ENCODE measurements at regions not wholly inside any gene's neighbourhood (a gene's known extent, or its start where the extent isn't known, plus 50 kb on each side); places are given as distances from the start of the nearest gene placed in this dataset.

DNA sequence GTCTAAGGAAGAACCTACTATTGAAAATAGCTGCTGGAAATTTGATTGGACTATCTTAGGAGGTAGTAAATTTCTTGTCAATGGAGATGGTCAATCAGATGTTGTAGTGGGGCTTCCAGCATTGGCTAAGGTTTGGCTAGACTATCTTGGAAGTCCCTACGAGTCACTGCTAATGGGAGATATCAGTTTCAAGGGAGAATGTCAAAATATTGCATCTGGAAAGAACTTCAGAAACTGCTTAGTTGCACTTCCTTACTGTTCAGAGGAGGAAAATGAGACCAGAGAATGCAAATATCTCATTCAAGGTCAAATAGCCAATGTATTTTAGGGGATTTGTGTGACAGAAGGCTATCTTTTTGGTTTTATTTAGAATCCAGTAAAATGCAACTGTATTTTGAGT is 53.5 kb upstream of the CCN2 start:
- ChIA-PET RAD21 (ENCODE audit: low non-redundant PET in 1 of 2, low total read pairs in 2 of 2, uncharacterized antibody in 2 of 2, unreplicated experiment in 2 of 2) (no interaction called here), CTCF (no interaction called here), POLR2A (no interaction called here)
- Histone ChIP-seq H3K27me3 (ENCODE audit: insufficient read depth, low read length) (no peaks in the 10 kb centered on the region), H3K79me2 (ENCODE audit: insufficient read depth, low read length) (no peaks in the 10 kb centered on the region), H3K9ac (ENCODE audit: low read length) (no peak overlapping the region), H3K27ac (ENCODE audit: low read depth, low read length) (no peak overlapping the region), H2AFZ (ENCODE audit: low read depth, low read length, poor library complexity, severe bottlenecking) (no peak overlapping the region), H3K4me2 (ENCODE audit: low read length) (no peak overlapping the region), H3K9me2 (ENCODE audit: insufficient read depth) (no peaks in the 10 kb centered on the region), H4K20me1 (ENCODE audit: insufficient read depth) (no peaks in the 10 kb centered on the region), H3K9me3 (ENCODE audit: control insufficient read depth in 1 of 2, insufficient read depth in 1 of 2, low read depth in 1 of 2, low read length in 2 of 2) (peaks cover 4% of the 10 kb centered on the region in 2 experiments; a peak in 1 of 4 replicates), H3K4me3 (replicated peaks in 1 of 2; ENCODE audit: low read depth in 1 of 2, low read length in 2 of 2) (no peak overlapping the region), H3K36me3 (ENCODE audit: control insufficient read depth in 1 of 2, insufficient read depth in 2 of 2, low read length in 2 of 2) (no peaks in the 10 kb centered on the region), H3K4me1 (ENCODE audit: control insufficient read depth in 1 of 2, insufficient read depth in 2 of 2, low read length in 2 of 2) (no peaks in the 10 kb centered on the region)
- TF ChIP-seq POLR2AphosphoS5 (IDR thresholded peaks at IDR 0.05; ENCODE audit: low read depth, low read length) (no peak), ELF1 (IDR thresholded peaks at IDR 0.05; ENCODE audit: borderline replicate concordance, low read depth) (no peak), EZH2phosphoT487 (IDR thresholded peaks at IDR 0.05; ENCODE audit: borderline replicate concordance) (no peak), ZFX (IDR thresholded peaks at IDR 0.05) (no peak)
- TF ChIP-seq, protein P1, sequence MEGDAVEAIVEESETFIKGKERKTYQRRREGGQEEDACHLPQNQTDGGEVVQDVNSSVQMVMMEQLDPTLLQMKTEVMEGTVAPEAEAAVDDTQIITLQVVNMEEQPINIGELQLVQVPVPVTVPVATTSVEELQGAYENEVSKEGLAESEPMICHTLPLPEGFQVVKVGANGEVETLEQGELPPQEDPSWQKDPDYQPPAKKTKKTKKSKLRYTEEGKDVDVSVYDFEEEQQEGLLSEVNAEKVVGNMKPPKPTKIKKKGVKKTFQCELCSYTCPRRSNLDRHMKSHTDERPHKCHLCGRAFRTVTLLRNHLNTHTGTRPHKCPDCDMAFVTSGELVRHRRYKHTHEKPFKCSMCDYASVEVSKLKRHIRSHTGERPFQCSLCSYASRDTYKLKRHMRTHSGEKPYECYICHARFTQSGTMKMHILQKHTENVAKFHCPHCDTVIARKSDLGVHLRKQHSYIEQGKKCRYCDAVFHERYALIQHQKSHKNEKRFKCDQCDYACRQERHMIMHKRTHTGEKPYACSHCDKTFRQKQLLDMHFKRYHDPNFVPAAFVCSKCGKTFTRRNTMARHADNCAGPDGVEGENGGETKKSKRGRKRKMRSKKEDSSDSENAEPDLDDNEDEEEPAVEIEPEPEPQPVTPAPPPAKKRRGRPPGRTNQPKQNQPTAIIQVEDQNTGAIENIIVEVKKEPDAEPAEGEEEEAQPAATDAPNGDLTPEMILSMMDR (IDR thresholded peaks at IDR 0.05 in 2 of 3, conservative IDR thresholded peaks at IDR 0.05 in 1 of 3; ENCODE audit: borderline replicate concordance in 1 of 3, insufficient read depth in 1 of 3, low read depth in 2 of 3, low read length in 2 of 3), result no peak
- DNase-seq (ENCODE audit: low read depth, low spot score), result no peak
- BruUV-seq (replicated peaks), result no TSS peak
- intact Hi-C loops (cut with micrococcal nuclease), result no loop called here
- ATAC-seq, result no peak

DNA sequence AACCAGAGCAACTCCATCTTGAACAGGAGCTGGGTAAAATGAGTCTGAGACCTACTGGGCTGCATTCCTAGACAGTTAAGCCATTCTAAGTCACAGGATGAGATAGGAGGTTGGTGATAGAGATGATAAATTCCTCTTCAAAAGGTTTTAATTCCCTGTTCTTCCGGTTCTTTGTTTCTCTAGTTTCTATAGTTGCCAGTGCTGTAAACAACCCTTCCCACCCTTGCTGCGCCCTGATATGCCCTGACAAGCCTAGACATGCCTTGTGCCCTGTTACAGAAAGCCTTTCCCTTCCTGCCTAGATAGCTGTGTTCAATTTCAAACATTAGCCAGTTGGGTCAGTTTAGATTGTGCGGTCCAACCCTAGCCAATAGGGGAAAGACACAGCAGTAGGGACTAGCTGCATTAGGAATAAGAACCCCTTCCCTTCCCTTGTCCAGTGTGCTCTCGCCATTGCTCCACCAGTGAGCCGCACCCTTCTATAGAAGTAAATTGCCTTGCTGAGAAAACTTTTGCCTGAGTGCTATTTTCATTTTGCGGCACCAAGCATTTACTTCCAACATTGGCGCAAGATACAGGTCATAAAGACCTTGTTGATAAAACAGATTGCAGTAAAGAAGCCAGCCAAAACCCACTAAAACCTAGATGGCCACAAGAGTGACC is 52.5 kb upstream of the CCN2 start:
- H3K9me3 ChIP-seq (ENCODE audit: control insufficient read depth in 1 of 2, insufficient read depth in 1 of 2, low read depth in 1 of 2, low read length in 2 of 2), result peaks cover 4% of the 10 kb centered on the region in 2 experiments; a peak in 1 of 4 replicates
- intact Hi-C loops (cut with micrococcal nuclease), result no loop called here
- no TSS peak for BruUV-seq (replicated peaks)
- no peak overlapping the region for H2AFZ ChIP-seq (ENCODE audit: low read depth, low read length, poor library complexity, severe bottlenecking)
- no peaks in the 10 kb centered on the region for H3K4me1 ChIP-seq (ENCODE audit: control insufficient read depth in 1 of 2, insufficient read depth in 2 of 2, low read length in 2 of 2)
- DNase-seq (ENCODE audit: low read depth, low spot score) (no peak), ATAC-seq (no peak)
- H3K79me2 ChIP-seq (ENCODE audit: insufficient read depth, low read length), result no peaks in the 10 kb centered on the region
- H3K27ac ChIP-seq (ENCODE audit: low read depth, low read length), result no peak overlapping the region
- no peaks in the 10 kb centered on the region for H3K9me2 ChIP-seq (ENCODE audit: insufficient read depth)
- RAD21 ChIA-PET (ENCODE audit: low non-redundant PET in 1 of 2, low total read pairs in 2 of 2, uncharacterized antibody in 2 of 2, unreplicated experiment in 2 of 2), result no interaction called here
- TF ChIP-seq, protein P2, sequence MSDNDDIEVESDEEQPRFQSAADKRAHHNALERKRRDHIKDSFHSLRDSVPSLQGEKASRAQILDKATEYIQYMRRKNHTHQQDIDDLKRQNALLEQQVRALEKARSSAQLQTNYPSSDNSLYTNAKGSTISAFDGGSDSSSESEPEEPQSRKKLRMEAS (IDR thresholded peaks at IDR 0.05), result no peak
- TF ChIP-seq SP1 (IDR thresholded peaks at IDR 0.05; ENCODE audit: low read depth), result no peak
- no peak for TF ChIP-seq ELF1 (IDR thresholded peaks at IDR 0.05; ENCODE audit: borderline replicate concordance, low read depth)
- TF ChIP-seq YY1 (IDR thresholded peaks at IDR 0.05; ENCODE audit: extremely low read depth, insufficient replicate concordance, low read depth, low read length), result no peak
- no peak for TF ChIP-seq ZNF274 (IDR thresholded peaks at IDR 0.05; ENCODE audit: low read depth, low read length)
- no peak for TF ChIP-seq SRF (IDR thresholded peaks at IDR 0.05; ENCODE audit: low read depth)
- TF ChIP-seq JUND (IDR thresholded peaks at IDR 0.05), result no peak
- TF ChIP-seq, protein P3, sequence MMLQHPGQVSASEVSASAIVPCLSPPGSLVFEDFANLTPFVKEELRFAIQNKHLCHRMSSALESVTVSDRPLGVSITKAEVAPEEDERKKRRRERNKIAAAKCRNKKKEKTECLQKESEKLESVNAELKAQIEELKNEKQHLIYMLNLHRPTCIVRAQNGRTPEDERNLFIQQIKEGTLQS (IDR thresholded peaks at IDR 0.05), result no peak
- no peak for TF ChIP-seq FOSL1 (IDR thresholded peaks at IDR 0.05; ENCODE audit: low read depth)
- no peak for TF ChIP-seq EGR1 (IDR thresholded peaks at IDR 0.05; ENCODE audit: low read depth)
- TF ChIP-seq CBX3 (IDR thresholded peaks at IDR 0.05; ENCODE audit: low read depth), result no peak
- no peak for TF ChIP-seq ZFX (IDR thresholded peaks at IDR 0.05)
- no peak for TF ChIP-seq TCF7L2 (IDR thresholded peaks at IDR 0.05; ENCODE audit: borderline replicate concordance, extremely low read depth, insufficient read depth, insufficient read length)
- no peaks in the 10 kb centered on the region for H4K20me1 ChIP-seq (ENCODE audit: insufficient read depth)
- no peak overlapping the region for H3K9ac ChIP-seq (ENCODE audit: low read length)
- H3K36me3 ChIP-seq (ENCODE audit: control insufficient read depth in 1 of 2, insufficient read depth in 2 of 2, low read length in 2 of 2), result no peaks in the 10 kb centered on the region
- POLR2A ChIA-PET, result no interaction called here
- H3K4me2 ChIP-seq (ENCODE audit: low read length), result no peak overlapping the region
- CTCF ChIA-PET, result no interaction called here
- H3K4me3 ChIP-seq (replicated peaks in 1 of 2; ENCODE audit: low read depth in 1 of 2, low read length in 2 of 2), result no peak overlapping the region
- no peaks in the 10 kb centered on the region for H3K27me3 ChIP-seq (ENCODE audit: insufficient read depth, low read length)

Data from HCT116 (cell line).